ENCODE measurements at regions not wholly inside any gene's neighbourhood (a gene's known extent, or its start where the extent isn't known, plus 50 kb on each side); places are given as distances from the start of the nearest gene placed in this dataset.
A peak's percentile ranks its signal among the peaks of the same experiment; 100 is the strongest.

DNA sequence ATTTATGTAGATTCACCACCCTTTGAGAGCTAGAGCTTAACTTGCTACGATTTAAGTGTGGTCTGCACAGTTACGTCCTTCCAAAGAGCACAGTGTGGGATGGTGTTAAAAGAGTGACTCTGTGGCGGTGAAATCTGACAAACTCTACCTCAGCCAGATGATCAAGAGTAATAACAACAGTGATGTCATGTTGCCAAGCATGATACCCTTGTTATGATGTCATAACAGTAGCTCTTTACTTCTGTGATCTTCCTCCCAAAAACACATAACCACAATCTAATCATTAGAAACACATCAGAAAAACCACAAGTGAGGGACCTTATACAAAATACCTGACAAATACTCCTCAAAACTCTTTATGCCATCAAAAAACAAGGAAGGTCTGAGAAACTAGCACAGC, 649.3 kb downstream of the POM121L12 start:
- no peak for ATAC-seq
- POLR2A ChIA-PET = no interaction called here
- H3K4me2 ChIP-seq (ENCODE audit: low read depth, low read length) = no peak overlapping the region
- H3K9ac ChIP-seq (ENCODE audit: insufficient read depth, low read depth, low read length) = no peak overlapping the region
- TF ChIP-seq CREB1 (IDR thresholded peaks at IDR 0.05) (peak; percentile 78), CREB1 (CRISPR knock-in tag; IDR thresholded peaks at IDR 0.05) (no peak), ZNF274 (CRISPR knock-in tag; IDR thresholded peaks at IDR 0.05) (no peak), ATF7 (IDR thresholded peaks at IDR 0.05) (peak; percentile 74), ATF7 (CRISPR knock-in tag; IDR thresholded peaks at IDR 0.05) (no peak), ZNF605 (CRISPR knock-in tag; IDR thresholded peaks at IDR 0.05) (no peak), PHF21A (CRISPR knock-in tag; IDR thresholded peaks at IDR 0.05) (no peak)
- TF ChIP-seq, protein P1, sequence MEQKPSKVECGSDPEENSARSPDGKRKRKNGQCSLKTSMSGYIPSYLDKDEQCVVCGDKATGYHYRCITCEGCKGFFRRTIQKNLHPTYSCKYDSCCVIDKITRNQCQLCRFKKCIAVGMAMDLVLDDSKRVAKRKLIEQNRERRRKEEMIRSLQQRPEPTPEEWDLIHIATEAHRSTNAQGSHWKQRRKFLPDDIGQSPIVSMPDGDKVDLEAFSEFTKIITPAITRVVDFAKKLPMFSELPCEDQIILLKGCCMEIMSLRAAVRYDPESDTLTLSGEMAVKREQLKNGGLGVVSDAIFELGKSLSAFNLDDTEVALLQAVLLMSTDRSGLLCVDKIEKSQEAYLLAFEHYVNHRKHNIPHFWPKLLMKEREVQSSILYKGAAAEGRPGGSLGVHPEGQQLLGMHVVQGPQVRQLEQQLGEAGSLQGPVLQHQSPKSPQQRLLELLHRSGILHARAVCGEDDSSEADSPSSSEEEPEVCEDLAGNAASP (CRISPR knock-in tag; IDR thresholded peaks at IDR 0.05; ENCODE audit: borderline replicate concordance) = no peak
- TF ChIP-seq, protein P2, sequence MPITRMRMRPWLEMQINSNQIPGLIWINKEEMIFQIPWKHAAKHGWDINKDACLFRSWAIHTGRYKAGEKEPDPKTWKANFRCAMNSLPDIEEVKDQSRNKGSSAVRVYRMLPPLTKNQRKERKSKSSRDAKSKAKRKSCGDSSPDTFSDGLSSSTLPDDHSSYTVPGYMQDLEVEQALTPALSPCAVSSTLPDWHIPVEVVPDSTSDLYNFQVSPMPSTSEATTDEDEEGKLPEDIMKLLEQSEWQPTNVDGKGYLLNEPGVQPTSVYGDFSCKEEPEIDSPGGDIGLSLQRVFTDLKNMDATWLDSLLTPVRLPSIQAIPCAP (CRISPR knock-in tag; IDR thresholded peaks at IDR 0.05; ENCODE audit: low read depth) = no peak
- in situ Hi-C loops (cut with HindIII; ENCODE audit: extremely low pct_ligation_motif_present, low pct_unique_long_range_greater_than_20kb) = no loop called here
- intact Hi-C loops (cut with micrococcal nuclease; ENCODE audit: unreplicated experiment) = no loop called here
- FAIRE-seq = no peak
- no peaks in the 10 kb centered on the region for H4K20me1 ChIP-seq (ENCODE audit: insufficient read depth, low read length)
- WGBS (ENCODE audit: low lambda C conversion rate) = 25% methylated on average over 3 of the region's 3 CpGs
- BruUV-seq (replicated peaks) = no TSS peak
- no peak overlapping the region for H3K27ac ChIP-seq (ENCODE audit: extremely low read length, insufficient read depth, low read length)
- no peaks in the 10 kb centered on the region for H3K79me2 ChIP-seq (ENCODE audit: insufficient read depth, low read length)
- no peaks in the 10 kb centered on the region for H3K36me3 ChIP-seq (replicated peaks in 1 of 2; ENCODE audit: control insufficient read depth in 1 of 2, insufficient read depth in 2 of 2, low read length in 2 of 2)
- no peaks in the 10 kb centered on the region for H3K27me3 ChIP-seq (ENCODE audit: control insufficient read depth in 1 of 2, insufficient read depth in 2 of 2, low read length in 2 of 2)
- H2AFZ ChIP-seq (ENCODE audit: low read length) = no peak overlapping the region
- no peak overlapping the region for H3K4me3 ChIP-seq (replicated peaks in 1 of 3; ENCODE audit: insufficient read depth in 1 of 3, low read depth in 2 of 3, low read length in 3 of 3)
- DNase-seq (ENCODE audit: low spot score) = no peak
- CTCF ChIA-PET (ENCODE audit: low intra/inter-chr PET ratio, low total read pairs) = no interaction called here
- H3K9me3 ChIP-seq (ENCODE audit: low read length) = peaks cover 88% of the 10 kb centered on the region
- no peaks in the 10 kb centered on the region for H3K4me1 ChIP-seq (ENCODE audit: insufficient read depth, low read length)
